Stimulated activated CD8-positive, alpha-beta memory T cell treated with anti-CD3 and anti-CD28 coated beads, Interleukin-15, amount 100 ng/mL, for 1 hour (primary cell): ENCODE measurements at regions not wholly inside any gene's neighbourhood (a gene's known extent, or its start where the extent isn't known, plus 50 kb on each side); places are given as distances from the start of the nearest gene placed in this dataset.
"Not testable (repeated sequence)": the region's sequence is repeated elsewhere in the genome, so short reads cannot be mapped to it uniquely, and the experiment has no call there.

Experiments used
- DNase-seq: peaks from one replicate; pipeline ENCODE4 v3.0.0-alpha.2; 2020; ENCODE audit warnings: low read depth

DNA sequence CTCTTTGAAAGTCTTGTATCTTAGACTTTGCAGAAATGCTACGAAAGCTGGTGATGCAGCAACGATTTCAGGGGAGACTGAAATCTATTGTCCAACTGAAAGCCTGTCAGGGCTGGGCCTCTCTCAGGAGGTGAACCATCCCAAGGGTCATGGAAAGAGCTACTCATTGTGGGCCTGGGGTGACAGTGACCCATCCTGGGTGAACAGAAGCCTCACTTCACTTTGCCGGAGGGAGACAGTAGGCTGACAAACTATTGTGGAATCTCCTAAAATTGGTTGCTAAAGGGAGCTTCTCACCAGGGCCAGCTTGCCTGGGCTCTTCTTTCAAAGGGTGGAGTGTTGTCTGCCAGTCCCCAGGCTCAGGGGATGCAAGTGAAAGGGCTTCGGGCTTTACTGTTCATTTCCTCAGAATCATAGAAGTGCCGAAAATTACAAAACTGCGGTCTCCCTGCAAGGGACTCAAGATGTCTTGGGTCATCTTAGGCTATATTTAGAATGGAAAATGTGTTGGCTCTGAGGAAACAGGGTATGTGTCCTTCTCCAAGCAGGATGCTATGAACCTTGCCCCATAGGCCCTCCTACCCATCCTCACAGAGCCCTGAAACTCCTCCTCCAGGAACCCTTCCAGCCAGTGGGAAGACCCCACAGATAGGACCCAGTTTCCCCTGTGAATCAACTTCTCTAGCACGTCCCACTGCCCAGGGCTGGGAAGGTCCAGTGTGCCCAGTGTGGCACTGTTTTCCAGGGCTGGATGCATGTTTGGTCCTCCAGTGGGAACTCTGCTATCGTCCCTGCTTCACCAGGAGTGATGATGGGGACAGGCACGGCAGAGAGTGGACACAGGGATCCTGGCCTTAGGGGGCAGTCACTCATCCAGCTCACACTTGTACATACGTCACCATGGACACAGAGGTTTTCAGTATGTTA, 173.4 kb upstream of the PLGLB2 start:
- not testable (repeated sequence) for DNase-seq

DNA sequence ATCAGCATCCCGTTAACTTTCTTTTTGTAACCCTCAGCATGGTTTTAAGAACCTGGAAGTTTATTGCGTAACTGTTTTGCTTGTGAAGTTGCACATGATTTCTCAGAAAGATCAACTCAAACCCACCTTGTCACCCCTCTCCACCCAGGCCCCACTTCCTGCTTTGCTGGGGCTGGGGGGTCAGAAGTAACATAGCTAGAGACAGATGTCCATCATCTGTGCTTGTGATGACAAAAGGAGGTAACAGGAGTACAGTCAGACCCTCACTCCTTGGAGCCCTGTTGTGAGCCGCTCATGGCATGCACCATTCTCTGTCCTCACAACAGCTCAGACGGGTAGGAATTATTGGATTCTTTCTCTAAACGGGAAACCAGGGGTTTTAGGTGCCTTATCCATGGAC, 172.7 kb upstream of the PLGLB2 start:
- DNase-seq = not testable (repeated sequence)

DNA sequence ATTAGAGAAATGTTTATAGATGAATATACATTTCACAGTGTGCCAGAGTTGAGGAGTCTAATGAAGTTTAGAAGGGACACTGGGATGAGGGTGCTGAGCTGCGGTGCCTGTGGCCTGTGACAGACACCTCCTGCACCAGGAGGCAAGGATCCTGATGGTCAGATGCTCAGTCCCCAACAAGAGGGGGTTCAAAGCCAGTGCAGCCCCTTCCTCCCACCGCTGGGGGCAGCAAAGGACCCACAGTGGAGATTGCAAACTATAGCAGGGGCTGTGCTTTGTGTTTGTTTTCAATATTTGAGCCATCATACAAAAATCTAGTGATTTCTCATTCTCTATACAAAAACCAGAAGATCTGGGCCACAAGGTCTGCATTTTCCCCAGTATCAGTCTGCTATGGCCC, 170.5 kb upstream of the PLGLB2 start:
- not testable (repeated sequence) for DNase-seq

DNA sequence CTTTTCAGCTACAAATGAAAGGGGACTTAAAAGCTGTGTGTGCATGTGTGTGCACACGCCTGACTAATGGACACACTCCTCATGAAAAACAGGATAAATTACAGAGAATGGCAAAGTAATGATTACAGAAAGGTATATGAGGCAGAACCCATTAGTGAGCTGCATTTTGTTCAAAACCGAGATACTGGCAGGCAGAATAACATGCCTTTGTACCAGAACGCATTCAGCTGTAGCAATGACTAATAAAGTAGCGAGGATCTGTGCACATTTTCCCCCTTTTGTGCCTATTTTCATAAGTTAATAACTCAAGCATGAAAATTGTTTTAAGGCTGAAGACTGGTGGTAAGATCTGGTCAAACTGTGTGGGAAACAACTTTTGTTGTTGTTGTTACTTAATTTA, 165.7 kb upstream of the PLGLB2 start:
- not testable (repeated sequence) for DNase-seq

DNA sequence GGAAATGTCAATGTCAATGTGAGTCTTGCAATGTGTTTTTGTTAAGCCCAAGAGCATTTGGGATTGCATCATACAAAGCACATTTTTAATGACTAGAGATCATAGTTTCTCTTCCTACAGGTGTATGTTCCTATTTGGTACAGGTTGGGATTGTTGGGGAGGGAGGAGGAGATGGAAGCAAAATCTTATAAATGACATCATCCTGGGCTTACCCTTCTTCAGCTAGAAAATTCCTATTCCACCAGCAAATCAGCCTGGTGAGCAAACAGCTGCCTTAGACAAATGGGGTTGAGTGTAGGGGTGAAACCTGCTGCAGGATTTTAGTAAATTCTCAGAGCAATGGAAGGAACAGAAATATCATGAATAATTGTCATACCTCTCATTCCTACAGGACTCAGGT, 165.3 kb upstream of the PLGLB2 start:
- not testable (repeated sequence) for DNase-seq

DNA sequence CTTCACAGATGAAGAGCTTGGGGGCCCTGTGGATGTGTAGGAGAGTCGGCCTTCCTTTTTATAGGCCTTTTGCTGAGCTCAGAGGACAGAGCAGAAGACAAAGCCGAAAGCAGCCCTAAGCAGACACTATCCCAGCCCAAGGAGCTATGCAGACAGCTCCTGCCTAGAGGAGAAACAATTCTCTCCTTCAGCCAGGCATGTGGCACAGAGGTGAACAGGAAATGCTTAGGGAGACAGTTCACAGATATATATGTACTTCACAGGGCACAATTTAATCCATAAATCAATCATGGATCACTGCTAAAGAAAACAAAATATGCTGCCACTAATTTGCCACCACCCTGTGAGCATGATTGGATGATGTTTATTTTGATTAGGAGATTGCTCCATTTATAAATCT, 164.5 kb upstream of the PLGLB2 start:
- DNase-seq = not testable (repeated sequence)

DNA sequence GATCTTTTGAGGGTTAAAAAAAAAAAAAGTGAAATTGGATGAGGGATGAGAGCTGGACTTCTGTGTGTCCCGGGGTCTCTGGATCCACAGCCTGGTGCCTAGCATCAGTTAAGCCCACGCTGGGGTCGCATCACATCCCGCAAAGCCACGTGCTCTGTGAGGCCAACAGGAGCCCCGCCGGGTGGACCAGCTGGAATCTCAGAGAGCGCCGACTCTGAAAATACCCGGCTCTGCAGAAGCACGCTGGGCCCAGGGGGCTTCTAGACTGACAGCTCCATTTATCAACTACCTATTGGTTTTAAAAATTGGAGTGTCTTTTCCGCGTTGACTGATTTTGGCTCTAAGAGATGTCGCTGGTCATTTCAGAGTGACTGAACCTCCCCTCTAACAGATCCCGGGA, 164.1 kb upstream of the PLGLB2 start:
- DNase-seq = not testable (repeated sequence)

DNA sequence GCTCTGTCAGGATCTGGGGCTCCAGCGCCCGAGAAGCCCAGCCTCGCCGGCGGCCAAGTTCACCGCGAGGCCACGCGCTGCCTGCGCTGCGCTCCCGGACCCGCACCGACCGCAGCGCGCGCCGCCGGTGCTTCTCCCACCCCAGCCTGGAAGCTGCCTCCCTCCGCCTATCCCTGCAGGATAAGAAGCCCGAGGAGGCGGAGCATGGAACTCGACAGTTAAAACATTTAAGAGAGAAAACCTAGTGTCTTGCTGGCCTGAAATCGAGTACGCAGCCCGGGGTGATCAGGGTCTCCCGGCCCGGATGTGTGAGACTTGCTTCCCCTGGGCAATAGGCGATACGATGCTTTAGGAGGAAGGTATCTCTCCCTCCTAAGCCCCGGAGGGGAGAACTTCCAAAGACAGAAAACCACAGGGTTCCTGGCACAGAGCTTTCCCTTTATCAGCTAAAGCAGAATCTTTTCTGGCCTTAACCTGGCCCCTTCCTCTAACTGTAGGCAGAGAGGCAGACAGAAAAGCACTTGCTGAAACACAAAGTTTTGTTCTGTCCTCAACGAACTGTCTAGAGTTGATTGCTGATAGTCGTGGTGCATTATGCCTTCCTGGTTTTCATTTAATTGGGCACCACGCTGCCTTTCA, 163.5 kb upstream of the PLGLB2 start:
- not testable (repeated sequence) for DNase-seq

DNA sequence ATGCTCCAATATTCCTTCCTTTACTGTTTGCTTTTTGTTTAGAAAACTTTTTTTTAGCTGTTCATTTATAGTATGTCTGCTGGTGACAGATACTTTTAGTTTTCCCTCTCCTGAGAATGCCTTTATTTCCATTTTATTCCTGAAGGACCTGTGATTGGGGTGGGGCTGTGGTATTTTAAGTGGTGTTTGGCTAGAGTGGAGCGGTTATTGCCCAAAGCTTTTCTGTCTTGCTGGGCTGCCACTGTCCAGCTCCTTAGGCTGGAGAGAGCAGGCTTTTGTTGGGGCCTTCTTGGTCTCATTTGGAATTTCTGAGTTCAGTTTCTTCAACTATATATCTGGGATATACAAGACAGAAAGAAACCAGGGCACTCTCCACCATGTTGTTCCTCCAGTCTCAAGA, 160.0 kb upstream of the PLGLB2 start:
- not testable (repeated sequence) for DNase-seq

DNA sequence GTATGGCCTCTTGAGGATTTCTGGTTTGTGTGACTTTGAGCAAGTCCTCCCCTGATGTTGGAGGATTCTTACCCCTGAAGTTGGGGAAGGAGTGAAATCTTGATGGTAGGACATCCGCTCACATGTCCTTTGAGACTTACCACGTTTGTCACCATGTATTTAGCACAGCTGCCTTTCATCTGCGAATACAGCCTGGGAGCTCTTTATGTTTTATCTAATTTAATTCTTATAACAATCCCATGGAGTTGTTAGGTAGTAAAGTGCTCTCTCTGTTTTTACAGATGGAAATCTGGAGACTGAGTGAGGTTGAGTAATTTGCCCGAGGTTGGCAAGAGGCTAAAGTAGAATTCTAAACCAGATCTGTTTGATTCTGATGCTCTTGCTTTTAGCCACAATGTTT, 154.9 kb upstream of the PLGLB2 start:
- DNase-seq = not testable (repeated sequence)

DNA sequence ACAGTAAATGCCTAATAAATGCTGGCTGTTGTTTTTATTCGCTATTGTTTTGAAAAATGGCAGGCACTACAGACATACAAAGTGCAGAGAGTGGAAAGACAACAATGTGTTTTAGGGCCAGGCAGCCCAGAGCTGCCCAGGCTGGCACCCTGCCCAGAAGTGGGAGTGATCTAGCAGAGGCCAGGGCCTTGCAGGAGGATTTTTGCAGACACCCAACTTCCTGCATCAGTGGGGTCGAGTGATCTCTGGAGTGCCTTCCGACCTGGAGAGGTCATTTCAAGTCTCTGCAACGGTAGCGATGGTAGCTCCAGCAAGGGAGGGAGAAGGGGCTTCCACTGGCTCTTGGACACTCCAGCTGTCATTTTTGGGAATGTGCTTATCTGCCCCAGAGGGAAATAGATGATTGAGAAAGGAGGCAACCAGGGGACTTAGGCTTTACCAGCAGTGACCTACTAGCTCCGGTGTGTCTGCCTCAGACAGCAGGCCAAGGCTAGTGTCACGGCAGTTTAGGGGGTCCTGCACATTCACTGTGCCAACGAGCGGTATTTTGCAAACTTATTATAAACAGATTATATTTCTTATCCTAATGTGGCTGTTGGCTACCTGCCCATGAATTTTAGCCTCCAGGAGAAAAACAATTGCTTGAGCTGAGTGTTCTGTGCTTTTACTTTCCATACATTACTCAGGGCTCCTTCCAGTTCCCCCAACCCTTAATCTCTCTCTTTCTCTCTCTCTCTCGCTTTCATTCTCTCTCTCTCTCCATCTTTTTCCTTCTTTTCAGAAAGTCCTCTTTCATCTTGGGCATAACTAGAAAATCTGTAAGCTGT, 153.9 kb upstream of the PLGLB2 start:
- not testable (repeated sequence) for DNase-seq

DNA sequence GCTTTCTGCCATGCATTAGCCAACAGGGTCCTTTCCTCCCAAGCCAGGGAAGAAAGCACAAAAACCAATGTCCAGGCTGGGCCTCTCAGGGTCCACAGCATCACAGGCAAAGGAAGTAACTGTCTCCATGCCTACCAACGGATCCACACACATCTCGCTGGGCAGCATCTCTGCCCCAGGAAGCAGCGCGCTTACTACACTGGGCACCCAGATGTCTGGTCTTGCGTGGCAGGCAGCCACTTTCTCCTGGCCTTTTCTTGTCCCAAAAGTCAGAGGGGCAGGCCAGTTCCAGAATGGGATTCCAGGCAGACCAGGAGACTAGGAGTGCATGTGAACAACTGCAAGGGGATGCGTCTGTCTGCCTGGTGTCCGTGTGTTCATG, 153.3 kb upstream of the PLGLB2 start:
- DNase-seq = not testable (repeated sequence)

DNA sequence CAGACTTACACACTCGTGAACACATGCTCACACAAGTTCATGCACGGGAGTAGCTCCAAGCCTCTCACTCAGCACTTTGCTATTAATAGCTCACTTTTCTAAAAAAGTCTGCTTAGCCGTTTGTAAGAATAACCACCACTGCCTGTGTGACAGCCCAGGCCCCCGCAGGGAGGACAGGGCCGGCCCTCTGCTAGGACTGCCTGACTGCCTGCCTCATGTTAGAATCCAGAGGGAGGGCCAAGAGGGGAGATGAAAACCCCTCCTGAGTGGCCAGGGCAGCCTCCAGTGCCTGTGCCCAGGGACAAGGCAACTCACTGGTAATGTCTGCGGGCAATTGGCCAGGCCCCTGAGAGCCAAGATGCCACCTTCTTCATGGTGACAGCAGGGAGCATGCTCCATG, 152.9 kb upstream of the PLGLB2 start:
- DNase-seq = not testable (repeated sequence)

DNA sequence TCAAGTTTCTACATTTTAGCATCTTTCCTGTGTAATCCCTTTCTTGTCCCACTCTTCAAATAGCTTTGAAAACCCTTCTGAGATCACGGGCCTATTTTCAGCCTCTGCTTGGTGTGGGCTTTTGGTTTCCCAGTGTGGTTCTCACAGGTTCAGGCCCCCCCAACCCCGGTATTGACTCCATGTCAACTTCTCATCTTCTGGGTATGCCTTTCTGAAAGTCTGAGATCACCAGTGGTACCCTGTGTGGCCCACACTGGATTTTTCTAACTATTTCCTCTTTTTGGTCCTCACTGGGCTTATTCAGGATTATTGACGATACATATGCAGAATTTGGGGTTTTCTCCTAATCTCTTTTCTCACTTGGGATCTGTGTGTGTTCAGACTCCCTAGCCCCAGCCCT, 146.9 kb upstream of the PLGLB2 start:
- DNase-seq = not testable (repeated sequence)

DNA sequence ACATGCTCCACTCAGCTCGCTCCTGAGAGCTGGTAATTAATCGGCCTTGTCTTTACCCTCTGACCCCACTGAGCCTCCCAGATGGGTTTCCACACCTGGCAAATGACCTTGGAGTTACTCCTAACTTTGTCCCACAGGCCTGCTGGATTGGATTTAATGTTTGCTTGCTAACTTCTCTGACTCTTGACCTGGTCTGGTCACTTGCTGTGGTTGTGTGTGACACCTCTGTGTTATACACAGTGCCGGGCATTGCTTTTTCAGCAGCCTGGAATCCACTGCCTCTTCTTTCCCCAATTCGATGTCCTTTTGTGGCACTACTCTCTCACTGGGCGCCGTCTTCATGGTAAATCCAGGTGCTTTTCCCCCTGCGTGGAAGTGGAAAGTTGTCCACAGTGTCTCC, 145.8 kb upstream of the PLGLB2 start:
- DNase-seq = not testable (repeated sequence)

DNA sequence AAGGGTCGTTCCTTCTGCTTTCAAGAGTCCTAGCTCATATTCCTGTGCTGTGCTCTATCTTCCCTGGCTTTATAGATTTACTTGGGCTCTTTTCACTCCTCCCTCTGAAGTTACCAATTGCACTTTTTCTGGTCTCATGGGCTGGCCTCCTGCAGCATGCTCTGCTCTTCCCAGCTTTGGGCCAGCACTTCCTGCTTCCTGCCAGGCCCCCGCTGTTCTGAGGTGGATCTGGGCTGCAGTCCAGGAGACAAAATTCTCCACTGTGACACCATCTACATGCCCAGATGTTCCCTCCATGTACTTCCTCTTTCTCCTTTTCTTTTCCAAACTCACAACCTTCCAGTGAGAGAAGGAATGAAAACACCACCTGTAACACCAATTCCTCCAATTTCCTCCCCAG, 145.2 kb upstream of the PLGLB2 start:
- not testable (repeated sequence) for DNase-seq

DNA sequence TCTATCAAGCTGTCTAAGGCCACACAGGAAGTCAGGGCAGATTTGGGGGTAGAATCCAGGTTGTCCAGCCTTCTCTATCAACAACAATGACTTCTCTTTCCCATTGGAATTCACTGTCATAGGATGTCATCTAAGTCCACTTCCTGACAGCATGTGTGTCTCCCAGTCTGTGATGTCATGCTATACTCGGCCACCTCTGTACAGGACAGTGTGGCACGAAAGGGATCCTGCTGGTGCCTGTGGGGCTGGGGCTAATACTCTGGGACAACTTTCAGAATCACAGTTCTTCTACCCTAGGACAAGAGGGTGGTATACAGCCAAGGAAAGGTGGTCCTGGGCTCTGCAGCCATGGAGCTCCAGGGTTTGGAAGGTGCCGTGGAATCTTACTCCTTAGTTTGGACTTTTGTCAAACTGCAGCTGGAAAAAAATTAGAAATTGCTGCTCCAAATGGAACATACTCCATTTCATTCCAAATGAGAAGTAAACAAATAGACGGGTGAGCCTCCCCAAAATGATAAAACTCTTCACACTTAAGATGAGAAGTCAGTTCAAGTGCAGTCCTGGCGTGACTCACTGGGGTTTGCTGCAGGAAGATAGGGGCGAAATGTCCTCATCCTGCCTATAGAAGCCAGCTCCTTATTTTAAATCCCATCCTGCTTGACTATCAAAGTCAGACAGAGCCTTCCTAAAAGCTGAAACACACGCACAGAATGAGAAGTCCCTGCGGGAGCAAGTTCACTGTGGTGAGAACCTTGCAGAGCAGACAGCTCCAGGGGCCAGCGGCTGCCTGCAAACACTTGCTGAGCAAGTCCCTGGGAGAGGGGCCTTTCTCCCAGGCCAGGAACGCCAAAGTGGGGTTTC, 144.2 kb upstream of the PLGLB2 start:
- not testable (repeated sequence) for DNase-seq

DNA sequence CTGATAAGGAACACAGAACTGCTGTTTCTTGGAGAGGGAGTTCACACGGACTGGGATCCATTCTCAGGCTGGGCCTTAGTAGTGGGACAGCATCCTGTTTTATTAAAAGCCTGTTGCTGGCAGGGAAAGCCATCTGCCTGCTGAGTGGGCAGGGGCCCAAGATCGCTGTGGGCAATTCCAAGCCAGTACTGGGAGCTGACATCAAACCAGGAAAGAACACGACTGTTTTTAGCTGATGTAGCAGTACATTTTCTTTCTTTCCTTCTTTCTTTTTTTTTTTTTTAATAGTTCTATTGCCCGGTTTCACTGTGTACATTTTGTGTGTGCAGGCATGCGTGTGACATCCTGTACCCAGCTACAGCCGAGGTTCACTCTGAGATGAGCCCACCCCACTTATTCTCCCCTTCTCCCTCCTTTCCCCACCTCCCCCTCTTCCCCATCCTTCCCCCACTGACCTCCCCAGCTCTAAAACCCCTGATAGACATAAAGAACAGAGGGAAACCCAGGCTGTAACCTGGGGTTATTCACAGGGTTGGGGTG, 143.5 kb upstream of the PLGLB2 start:
- DNase-seq = not testable (repeated sequence)

DNA sequence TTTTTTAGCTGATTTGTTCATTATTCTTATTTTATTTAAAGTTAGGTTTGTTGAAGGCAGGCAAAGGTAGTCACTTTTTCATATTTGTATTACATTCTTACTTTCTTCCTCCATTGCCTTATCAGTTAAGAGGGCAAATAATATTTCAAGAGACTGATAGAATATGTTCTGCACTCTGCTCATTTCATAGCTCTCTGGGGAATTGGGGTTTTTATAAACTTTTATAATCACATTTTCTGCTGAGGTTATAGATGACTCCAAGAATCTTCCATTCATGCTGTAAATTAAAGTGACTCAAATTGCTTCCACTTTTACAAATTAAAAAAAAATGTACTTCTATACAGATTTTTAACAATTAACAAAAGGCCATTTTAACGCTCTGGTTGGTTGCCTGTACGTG, 142.9 kb upstream of the PLGLB2 start:
- DNase-seq = not testable (repeated sequence)

DNA sequence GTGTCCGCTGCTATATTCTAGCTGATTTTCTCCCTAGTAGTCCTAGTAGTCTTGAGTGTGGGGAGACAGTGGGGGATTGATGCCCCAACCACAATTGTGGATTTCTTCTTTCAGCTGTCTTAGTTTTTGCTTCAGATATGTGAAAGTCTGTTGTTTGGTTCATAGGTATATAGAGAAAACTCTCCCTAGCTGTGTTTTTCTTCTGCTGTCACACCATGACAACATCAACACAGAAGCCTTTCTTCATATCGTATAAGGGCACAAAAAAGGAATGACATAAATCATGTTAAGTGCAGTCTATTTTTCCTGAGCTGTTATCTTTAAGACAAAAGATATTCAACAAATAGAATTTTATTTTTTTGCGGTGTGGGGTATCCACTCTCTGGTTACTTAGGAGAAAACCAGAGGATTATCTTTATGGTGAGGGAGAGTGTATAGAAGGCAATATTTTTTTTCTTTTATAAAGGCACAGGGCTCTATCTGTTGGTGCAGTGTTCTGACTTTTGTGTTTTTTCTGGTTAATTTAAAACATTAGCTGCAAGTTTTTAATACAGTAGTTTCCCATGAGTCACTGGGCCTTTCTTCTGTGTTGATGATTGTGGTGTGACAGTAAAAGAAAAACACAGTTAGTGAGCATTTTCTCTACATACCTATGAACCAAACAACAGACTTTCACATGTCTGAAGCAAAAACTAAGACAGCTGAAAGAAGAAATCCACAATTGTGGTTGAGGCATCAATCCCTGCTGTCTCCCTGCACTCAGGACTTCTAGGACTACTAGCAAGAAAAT, 139.3 kb upstream of the PLGLB2 start:
- DNase-seq = not testable (repeated sequence)
